Chondrocyte (in vitro differentiated cells): ENCODE measurements at regions not wholly inside any gene's neighbourhood (a gene's known extent, or its start where the extent isn't known, plus 50 kb on each side); places are given as distances from the start of the nearest gene placed in this dataset.

Experiments
- DNase-seq: peaks from one replicate; pipeline ENCODE4 v3.0.0; 2021; ENCODE audit warnings: mixed read lengths, low spot score
- H3K27ac Mint-ChIP-seq: one replicate; pipeline ENCODE4 v1.8.0; 2021; ENCODE audit warnings: mild to moderate bottlenecking, moderate library complexity, mixed read lengths; ENCODE audit not compliant: unreplicated experiment
- H3K27me3 Mint-ChIP-seq: 2 replicates; pipeline ENCODE4 v1.8.0; 2021; ENCODE audit warnings: low read depth, mixed read lengths
- H3K36me3 Mint-ChIP-seq: 2 replicates; pipeline ENCODE4 v1.8.0; 2021; ENCODE audit warnings: low read depth, mixed read lengths
- H3K4me1 Mint-ChIP-seq: 2 replicates; pipeline ENCODE4 v1.8.0; 2021; ENCODE audit warnings: low read depth, mild to moderate bottlenecking, mixed read lengths
- H3K4me3 Mint-ChIP-seq: one replicate; pipeline ENCODE4 v1.8.0; 2021; ENCODE audit warnings: mild to moderate bottlenecking, moderate library complexity, mixed read lengths; ENCODE audit not compliant: unreplicated experiment
- H3K9me3 Mint-ChIP-seq: 2 replicates; pipeline ENCODE4 v1.8.0; 2021; ENCODE audit warnings: low read depth, mixed read lengths
- CTCF ChIP-seq: fragments of 200-600 bp; sonication (generic); IDR thresholded peaks from 2 replicates; pipeline ENCODE4 v1.5.0; 2021; ENCODE audit warnings: antibody characterized with exemption, mild to moderate bottlenecking, moderate library complexity

GRCh38 chr4:31955346-31955745, 1235.2 kb downstream of the PCDH7 start:
- Mint-ChIP-seq H3K4me3 (no peak overlapping the region), H3K4me1 (peaks cover 3% of the 10 kb centered on the region), H3K36me3 (no peaks in the 10 kb centered on the region), H3K27ac (no peak overlapping the region), H3K9me3 (no peaks in the 10 kb centered on the region), H3K27me3 (no peaks in the 10 kb centered on the region)
- DNase-seq = no peak
- no peak for TF ChIP-seq CTCF

GRCh38 chr4:31959972-31960371, 1239.8 kb downstream of the PCDH7 start:
- TF ChIP-seq CTCF = no peak
- no peaks in the 10 kb centered on the region for H3K27me3 Mint-ChIP-seq
- H3K36me3 Mint-ChIP-seq = no peaks in the 10 kb centered on the region
- H3K4me3 Mint-ChIP-seq = no peak overlapping the region
- H3K9me3 Mint-ChIP-seq = peaks cover 4% of the 10 kb centered on the region
- no peak for DNase-seq
- peaks cover 3% of the 10 kb centered on the region for H3K4me1 Mint-ChIP-seq
- H3K27ac Mint-ChIP-seq = no peak overlapping the region

GRCh38 chr4:31964685-31965084, 1244.5 kb downstream of the PCDH7 start:
- H3K9me3 Mint-ChIP-seq = peaks cover 9% of the 10 kb centered on the region
- H3K27me3 Mint-ChIP-seq = no peaks in the 10 kb centered on the region
- DNase-seq = no peak
- no peaks in the 10 kb centered on the region for H3K4me1 Mint-ChIP-seq
- no peak overlapping the region for H3K4me3 Mint-ChIP-seq
- no peak for TF ChIP-seq CTCF
- no peak overlapping the region for H3K27ac Mint-ChIP-seq
- H3K36me3 Mint-ChIP-seq = no peaks in the 10 kb centered on the region

- no peak overlapping the region for H3K4me3 Mint-ChIP-seq
- no peak for DNase-seq
- H3K36me3 Mint-ChIP-seq = no peaks in the 10 kb centered on the region
- TF ChIP-seq CTCF = no peak
- no peaks in the 10 kb centered on the region for H3K4me1 Mint-ChIP-seq
- H3K27me3 Mint-ChIP-seq = no peaks in the 10 kb centered on the region
- no peak overlapping the region for H3K27ac Mint-ChIP-seq
- H3K9me3 Mint-ChIP-seq = peaks cover 5% of the 10 kb centered on the region
These were observed 1248.7 kb downstream of the PCDH7 start for GRCh38 chr4:31968842-31969241.

- no peak for DNase-seq
- no peak for TF ChIP-seq CTCF
- Mint-ChIP-seq H3K4me3 (no peak overlapping the region), H3K36me3 (no peaks in the 10 kb centered on the region), H3K27me3 (no peaks in the 10 kb centered on the region), H3K27ac (no peak overlapping the region), H3K4me1 (no peaks in the 10 kb centered on the region), H3K9me3 (peaks cover 5% of the 10 kb centered on the region)
These were observed 1254.4 kb downstream of the PCDH7 start for GRCh38 chr4:31974490-31975002.
